ENCODE measurements at regions not wholly inside any gene's neighbourhood (a gene's known extent, or its start where the extent isn't known, plus 50 kb on each side); places are given as distances from the start of the nearest gene placed in this dataset.

GRCh38 chr10:117750616-117751015 is 208.1 kb downstream of the EMX2 start:
- Histone ChIP-seq H2AFZ (no peak overlapping the region), H3K27ac (ENCODE audit: low read depth) (no peak overlapping the region), H3K27me3 (ENCODE audit: insufficient read depth) (no peaks in the 10 kb centered on the region), H3K4me2 (no peak overlapping the region), H3K36me3 (ENCODE audit: insufficient read depth) (no peaks in the 10 kb centered on the region), H3F3A (replicated peaks; ENCODE audit: low read depth) (no peaks in the 10 kb centered on the region), H4K20me1 (replicated peaks; ENCODE audit: insufficient read depth) (no peaks in the 10 kb centered on the region), H3K4me3 (no peak overlapping the region), H3K4me1 (ENCODE audit: insufficient read depth) (no peaks in the 10 kb centered on the region), H3K79me2 (replicated peaks; ENCODE audit: insufficient read depth) (no peaks in the 10 kb centered on the region), H3K9me2 (ENCODE audit: insufficient read depth) (no peaks in the 10 kb centered on the region)
- no peaks in the 10 kb centered on the region for H3K9me3 Mint-ChIP-seq
- H3K27me3 Mint-ChIP-seq (ENCODE audit: insufficient read depth, low read depth, poor library complexity) = peaks cover 5% of the 10 kb centered on the region
- no peak overlapping the region for H3K27ac Mint-ChIP-seq
- no peak for ATAC-seq
- no peak overlapping the region for H3K4me3 Mint-ChIP-seq
- TF ChIP-seq CTCF (conservative IDR thresholded peaks at IDR 0.05; ENCODE audit: low read depth in 2 of 2) = no peak
- no peak for TF ChIP-seq EZH2phosphoT487 (IDR thresholded peaks at IDR 0.05; ENCODE audit: unreplicated experiment)
- no peak for TF ChIP-seq JUNB (IDR thresholded peaks at IDR 0.05; ENCODE audit: unreplicated experiment)
- no peak for TF ChIP-seq EZH2 (IDR thresholded peaks at IDR 0.05; ENCODE audit: low read depth, unreplicated experiment)
- TF ChIP-seq REST (IDR thresholded peaks at IDR 0.05; ENCODE audit: unreplicated experiment) = no peak
- no peak for TF ChIP-seq ZNF331 (CRISPR knock-in tag; IDR thresholded peaks at IDR 0.05; ENCODE audit: low read depth)
- no peak for TF ChIP-seq ZNF114 (CRISPR knock-in tag; IDR thresholded peaks at IDR 0.05)
- no peak for TF ChIP-seq STAT1 (IDR thresholded peaks at IDR 0.05; ENCODE audit: unreplicated experiment)
- TF ChIP-seq CREB1 (CRISPR knock-in tag; IDR thresholded peaks at IDR 0.05; ENCODE audit: low read depth) = no peak
- TF ChIP-seq ETS1 (IDR thresholded peaks at IDR 0.05) = no peak
- no peak for TF ChIP-seq ZNF462 (CRISPR knock-in tag; IDR thresholded peaks at IDR 0.05)
- TF ChIP-seq NANOG (IDR thresholded peaks at IDR 0.05; ENCODE audit: borderline replicate concordance) = no peak
- TF ChIP-seq POLR2AphosphoS5 (IDR thresholded peaks at IDR 0.05; ENCODE audit: low read depth) = no peak
- no peak for DNase-seq (ENCODE audit: low spot score)
- H3K4me1 Mint-ChIP-seq = no peaks in the 10 kb centered on the region; the same call in 2 of the 3 replicates
- H3K36me3 Mint-ChIP-seq (ENCODE audit: low read depth) = no peaks in the 10 kb centered on the region

All from GM23338 (cell line).